BJ (cell line): ENCODE measurements at regions not wholly inside any gene's neighbourhood (a gene's known extent, or its start where the extent isn't known, plus 50 kb on each side); places are given as distances from the start of the nearest gene placed in this dataset. TPM values are rescaled to one million over a fixed set of nuclear protein-coding genes. Genes with fewer than 3 reads are reported as not detected.

Experiments used
- small RNA-seq: library from RNA; depleted of rRNA; stranded (forward); fragments of <200 nt; gene quantifications from one replicate; pipeline ENCODE3, GENCODE V24; 2012; ENCODE audit warnings: low replicate concordance, low read depth; ENCODE audit not compliant: insufficient read length

Small RNA genes lying in the stretch of these regions (small RNA-seq; reads per million reads assigned to genes)
- not detected for gene AC048382.3
- not detected for gene CSPG4P5
- not detected for gene RF00017
- not detected for gene RN7SL417P
